ENCODE measurements at regions not wholly inside any gene's neighbourhood (a gene's known extent, or its start where the extent isn't known, plus 50 kb on each side); places are given as distances from the start of the nearest gene placed in this dataset.
"Not testable (repeated sequence)": the region's sequence is repeated elsewhere in the genome, so short reads cannot be mapped to it uniquely, and the experiment has no call there.

DNA sequence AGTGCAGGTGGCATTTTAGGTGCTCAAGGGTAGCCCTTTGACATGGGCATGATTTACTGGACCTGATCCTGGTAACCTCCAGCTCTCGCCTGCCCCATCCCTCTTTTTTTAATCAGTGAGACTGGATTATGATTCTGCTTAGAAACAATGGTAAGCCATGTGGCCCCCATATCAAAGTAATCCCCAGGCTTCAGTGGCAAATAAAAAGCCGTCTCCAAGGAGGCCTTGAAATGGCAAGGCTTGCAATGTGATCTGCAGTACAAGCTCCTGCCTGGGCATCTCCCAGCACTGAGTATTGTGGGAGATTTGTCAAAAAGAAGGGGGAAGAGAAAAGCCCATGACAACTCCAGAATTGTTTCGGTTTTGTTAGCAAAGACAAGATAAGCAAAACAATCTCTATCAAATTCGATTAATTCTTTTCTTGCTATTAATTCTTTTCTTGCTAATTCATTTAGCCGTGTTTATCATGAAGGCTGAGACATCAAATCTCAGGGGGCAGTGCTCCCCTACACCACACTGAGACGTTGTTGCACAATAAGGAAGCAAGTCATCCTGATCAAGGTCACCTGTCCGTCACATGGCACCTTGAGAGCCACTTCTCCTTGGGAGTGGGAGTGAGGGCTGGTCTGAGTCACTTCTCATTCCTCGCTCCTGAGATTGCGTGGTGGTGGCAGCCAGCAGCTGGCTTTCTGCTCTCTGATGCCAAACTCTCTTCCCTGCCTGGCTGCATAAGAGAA, 312.7 kb upstream of the GATB start:
- in situ Hi-C loops (cut with HindIII; ENCODE audit: low sequenced_read_pairs) = no loop called here

DNA sequence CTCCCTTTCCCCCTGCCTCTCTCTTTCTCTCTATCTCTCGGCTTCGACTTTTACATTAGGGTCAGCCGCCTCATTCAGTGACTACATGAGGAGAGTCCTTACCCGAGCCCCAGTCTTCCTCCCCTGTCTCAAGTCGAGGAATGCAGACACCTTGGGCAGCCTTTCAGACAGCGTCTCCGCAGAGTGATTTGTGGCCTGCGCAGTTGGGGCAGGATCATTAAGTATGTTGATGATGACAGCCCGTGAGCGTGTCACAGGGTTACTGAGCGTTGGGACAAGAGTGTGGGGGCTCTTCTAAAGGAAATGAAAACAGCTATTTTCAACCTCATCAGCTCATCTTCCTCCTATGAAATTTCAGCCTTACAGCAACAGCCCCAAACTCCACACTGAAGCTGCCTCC, 312.1 kb upstream of the GATB start:
- in situ Hi-C loops (cut with HindIII; ENCODE audit: low sequenced_read_pairs) = no loop called here

DNA sequence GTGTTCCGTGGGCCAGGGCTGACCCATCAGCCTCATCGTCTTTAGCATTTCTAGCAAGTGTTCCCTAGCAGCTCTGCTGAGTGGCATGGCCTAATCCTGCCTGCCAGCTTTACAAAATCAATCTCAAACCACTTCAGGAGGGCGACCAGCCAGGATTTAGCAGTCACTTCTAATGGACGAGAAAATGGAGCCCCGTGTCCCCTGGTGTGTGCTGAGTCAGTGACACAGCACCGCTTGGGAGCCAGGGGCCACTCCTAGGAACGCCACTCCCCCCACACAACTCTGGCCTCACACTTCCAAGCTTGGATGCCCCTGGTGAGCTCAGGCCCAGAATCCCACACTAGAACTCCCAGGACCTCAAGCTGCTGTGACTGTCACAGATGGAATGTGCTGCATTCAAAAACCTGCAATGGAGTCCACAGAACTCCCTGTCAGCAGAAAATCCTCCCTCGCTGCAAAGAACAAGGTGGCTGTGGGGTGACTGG, 311.2 kb upstream of the GATB start:
- in situ Hi-C loops (cut with HindIII; ENCODE audit: low sequenced_read_pairs) = no loop called here

DNA sequence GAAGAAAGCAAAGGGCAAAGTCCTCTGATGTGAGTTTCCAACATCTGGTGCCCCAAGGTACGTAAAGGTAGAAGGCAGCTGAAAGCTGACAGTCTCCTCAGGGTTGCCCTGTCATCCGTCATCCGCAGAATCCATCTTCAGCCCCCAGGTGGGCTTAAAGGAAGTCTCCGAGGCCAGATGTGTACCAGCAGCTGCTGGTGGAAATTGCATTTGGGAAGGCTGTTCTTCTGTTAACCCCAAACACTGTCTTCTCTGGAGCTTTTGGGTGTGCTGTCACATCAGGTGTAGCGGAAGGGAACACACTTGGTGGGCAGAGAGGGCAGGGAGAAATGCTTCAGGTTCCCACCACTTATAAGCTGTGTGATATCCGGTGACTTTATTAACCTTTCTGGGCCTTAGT, 310.0 kb upstream of the GATB start:
- in situ Hi-C loops (cut with HindIII; ENCODE audit: low sequenced_read_pairs) = no loop called here

DNA sequence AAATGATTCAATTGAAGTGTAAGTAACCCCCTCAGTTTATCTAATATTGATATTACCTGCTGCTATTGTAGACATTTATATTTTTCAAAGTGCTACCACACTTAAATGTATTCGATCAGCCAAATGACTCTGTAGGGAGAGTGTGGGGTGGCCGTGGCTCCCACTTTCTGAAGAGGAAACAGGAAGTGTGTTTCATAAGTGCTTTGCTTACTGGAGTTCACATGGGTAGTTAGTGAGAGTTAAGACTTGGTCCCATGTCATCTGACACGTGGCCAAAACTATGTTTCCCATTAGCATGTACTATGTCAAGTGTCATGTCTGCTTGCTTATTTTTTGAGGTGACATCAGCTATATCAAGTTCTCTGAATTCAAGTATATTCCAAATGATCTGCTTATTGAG, 308.1 kb upstream of the GATB start:
- in situ Hi-C loops (cut with HindIII; ENCODE audit: low sequenced_read_pairs) = no loop called here

DNA sequence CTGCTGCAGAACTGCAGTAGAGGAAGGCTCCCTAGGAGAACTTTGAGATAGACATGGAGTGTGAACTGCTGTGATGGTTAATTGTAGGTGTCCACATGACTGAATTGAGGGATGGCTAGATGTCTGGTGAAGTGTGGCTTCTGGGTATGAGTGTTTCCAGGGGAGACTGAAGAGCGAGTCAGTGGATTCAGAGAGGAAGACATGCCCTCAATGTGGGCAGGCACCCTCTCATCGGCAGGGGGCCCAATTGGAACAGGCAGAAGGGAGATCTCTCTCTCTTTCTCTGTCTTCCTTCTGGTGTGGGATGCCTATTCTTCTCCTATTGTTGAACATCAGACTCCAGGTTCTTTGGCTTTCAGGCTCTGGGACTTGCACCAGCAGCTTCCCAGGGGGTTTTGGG, 304.7 kb upstream of the GATB start:
- in situ Hi-C loops (cut with HindIII; ENCODE audit: low sequenced_read_pairs) = no loop called here

DNA sequence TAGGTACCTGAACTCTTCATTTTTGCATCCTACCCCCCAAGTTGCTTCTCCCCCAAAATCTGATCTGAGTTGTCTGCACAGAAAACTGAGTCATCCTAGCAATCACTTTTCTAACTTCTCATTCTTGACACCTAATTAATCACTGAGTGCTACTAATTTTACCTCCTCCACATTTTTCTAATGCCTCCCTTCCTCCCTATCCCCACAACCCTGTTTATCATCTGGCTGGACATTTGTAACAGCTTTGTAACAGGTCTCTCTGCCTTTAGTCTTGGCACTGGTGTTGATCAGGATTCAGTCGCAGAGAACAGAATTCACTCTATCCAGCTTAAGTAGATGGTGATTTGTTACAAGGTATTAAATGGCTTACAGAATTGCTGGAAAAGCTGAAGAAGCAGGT, 303.9 kb upstream of the GATB start:
- in situ Hi-C loops (cut with HindIII; ENCODE audit: low sequenced_read_pairs) = no loop called here

DNA sequence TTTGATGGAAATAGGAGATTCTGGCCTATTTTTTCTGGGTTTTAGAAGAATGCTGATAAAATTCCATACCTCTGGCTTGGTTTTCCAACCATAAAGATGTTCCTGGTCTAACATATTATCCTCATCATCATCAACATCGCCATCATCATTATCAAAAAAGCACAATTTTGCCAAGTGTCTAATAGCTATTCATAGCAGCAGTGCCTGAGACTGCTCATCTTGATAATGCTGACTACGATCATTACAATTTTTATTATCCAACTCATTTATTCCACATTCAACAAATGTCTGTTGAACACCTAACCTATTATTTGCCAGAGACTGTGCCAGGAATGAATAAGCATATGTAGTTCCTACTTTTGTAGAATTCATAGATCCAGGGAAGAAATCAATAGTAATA, 303.5 kb upstream of the GATB start:
- in situ Hi-C loops (cut with HindIII; ENCODE audit: low sequenced_read_pairs) = no loop called here

DNA sequence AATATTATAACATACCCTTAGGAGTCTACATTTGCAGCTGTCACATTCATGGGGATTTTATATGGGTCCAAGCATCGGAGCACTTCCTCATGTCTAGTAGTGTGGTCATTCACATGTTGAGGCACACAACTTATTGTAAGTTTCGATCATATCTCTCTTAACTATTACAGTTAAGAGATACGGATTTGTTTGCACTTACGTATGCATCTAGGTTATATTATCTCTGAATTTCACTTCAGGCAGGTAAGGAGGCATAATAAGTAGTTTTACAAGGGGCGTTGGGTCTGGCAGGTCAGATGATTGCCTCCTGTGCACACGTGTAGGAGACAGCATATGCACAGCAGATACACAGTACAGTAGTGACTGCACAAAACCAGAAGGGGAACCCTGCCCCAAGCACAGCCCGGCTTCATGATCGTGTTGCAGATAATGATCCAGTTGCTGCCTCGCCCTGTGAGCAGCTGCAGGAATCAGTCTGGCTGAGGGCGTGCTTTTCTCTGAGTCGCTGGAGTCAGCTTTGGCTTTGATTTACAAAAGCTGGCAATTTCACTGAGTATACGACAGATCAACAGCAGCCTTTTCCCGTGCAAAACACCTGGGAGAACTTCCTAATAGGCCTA, 302.9 kb upstream of the GATB start:
- in situ Hi-C loops (cut with HindIII; ENCODE audit: low sequenced_read_pairs) = no loop called here

DNA sequence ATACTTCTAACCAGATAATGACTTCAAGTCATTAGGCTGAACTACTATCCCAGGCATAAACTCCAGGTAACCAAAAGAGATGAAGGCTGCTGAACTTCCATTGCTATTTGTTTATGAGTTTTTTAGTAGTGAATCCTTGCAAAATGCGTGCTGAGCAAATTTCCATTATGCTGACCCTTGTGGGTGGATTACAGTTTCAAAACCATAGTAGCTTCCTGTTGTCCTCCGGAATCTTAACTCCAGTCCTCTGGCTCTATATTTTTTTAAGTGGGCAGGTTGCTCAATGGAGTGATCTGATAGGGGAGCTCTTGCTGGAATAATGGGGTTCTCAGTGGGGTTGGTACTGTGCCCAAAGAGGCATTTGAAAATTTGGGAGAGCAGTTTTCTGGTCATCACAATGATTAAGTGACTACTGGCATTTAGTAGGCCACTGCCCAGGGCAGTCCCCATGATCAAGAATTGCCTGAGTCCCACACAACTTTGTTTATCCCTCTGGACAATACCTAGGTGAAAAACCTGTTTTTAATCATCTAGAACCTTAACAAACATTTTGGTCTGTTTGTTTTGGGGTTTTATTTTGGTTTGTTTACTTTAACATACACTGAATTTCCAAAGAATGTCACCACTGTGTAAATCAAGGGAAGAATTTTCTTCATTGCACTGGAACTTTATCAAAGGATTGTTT, 302.3 kb upstream of the GATB start:
- in situ Hi-C loops (cut with HindIII; ENCODE audit: low sequenced_read_pairs) = no loop called here

DNA sequence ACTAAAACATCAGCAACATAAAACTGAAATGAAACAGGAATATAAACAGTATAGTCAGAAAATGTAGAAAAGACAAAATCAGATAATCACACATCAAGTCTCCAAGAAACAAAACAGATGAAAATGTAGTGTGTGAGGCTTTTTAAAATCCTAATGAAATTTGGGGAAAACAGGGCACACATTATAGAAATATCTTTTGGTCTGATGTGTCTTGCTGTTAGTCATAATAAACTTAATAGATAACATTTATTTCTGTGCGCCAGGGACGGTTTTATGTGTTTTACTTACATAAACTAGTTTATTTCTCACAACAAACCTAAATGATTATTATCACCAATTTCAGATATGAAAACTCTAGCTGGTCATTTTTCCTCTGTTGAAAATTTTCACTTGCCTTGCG, 293.9 kb upstream of the GATB start:
- in situ Hi-C loops (cut with HindIII; ENCODE audit: low sequenced_read_pairs) = no loop called here

DNA sequence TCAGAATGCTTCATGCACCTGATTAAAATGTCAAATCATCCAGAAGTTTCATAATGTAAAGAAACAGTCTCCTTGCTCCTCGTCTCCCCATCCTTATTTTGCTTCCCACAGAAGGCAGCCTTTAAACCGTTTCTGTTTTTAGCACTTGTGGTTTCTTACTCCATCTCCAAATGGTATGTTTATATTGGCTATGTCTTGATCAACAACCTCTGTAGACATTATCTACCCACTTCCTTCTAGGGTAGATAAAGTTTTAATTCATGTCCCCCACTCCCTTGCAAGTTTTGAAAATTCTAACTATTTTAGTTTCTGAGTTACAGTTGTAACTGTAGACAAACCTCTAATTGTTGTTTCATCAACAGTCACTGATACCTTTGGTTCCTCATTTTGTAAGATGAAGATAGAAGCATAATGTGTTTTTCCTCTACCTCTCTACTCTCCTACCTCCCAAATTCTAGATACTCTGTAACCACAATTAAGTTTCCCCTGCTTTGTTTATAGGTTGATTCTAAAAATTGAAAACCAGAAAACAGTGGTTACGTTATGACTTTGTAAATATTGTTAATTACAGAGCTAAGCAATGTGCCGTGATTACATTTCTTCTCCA, 291.7 kb upstream of the GATB start:
- in situ Hi-C loops (cut with HindIII; ENCODE audit: low sequenced_read_pairs) = no loop called here

DNA sequence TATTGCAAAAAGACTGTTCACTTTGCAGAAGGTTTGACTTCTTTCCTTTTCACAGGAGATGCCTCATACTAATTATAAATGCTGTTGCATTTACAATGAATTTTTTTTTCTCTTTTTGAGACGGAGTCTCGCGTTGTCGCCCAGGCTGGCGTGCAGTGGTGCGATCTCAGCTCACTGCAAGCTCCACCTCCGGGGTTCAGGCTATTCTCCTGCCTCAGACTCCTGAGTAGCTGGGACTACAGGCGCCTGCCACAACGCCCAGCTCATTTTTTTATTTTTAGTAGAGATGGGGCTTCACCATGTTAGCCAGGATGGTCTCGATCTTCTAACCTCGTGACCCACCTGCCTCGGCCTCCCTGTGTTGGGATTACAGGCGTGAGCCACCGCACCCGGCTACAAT, 290.5 kb upstream of the GATB start:
- in situ Hi-C loops (cut with HindIII; ENCODE audit: low sequenced_read_pairs) = not testable (repeated sequence)

DNA sequence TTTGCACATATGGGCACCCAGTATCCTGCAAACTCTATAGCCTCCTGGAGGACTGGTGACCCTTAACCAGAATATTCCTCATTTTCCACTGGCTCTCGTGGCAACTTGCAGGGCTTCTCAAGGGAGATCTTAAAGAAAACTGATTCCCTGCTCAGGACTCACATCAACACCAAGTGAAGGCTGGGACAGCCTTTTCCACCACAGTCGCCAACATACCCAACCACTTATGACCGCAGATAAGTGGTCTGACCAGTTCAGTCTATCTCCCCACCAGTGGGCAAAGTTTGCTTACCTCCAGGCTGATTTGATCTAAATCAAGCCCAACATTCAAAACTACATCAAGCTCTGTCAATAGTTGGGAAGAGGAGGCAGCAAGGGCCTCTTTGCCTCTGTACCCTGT, 289.3 kb upstream of the GATB start:
- in situ Hi-C loops (cut with HindIII; ENCODE audit: low sequenced_read_pairs) = no loop called here

DNA sequence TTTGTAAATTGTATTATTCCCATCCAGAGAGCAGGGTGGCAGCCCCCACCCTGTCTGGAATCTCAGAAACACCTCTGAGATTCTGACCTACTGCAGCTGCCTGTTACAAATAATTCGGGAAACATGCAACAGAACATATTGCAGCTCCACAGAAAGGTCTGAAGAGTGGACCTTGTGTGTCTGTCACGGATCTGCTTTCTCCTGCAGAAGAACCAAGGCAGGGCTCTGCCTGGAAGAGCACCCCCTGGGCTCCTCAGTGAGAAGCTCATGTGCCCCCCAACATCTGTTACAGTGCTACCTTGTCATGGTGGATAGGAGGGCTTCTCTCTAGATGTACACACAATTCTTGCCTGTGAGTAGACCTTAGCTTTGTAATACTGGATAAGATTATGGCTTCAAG, 286.6 kb upstream of the GATB start:
- in situ Hi-C loops (cut with HindIII; ENCODE audit: low sequenced_read_pairs) = no loop called here

DNA sequence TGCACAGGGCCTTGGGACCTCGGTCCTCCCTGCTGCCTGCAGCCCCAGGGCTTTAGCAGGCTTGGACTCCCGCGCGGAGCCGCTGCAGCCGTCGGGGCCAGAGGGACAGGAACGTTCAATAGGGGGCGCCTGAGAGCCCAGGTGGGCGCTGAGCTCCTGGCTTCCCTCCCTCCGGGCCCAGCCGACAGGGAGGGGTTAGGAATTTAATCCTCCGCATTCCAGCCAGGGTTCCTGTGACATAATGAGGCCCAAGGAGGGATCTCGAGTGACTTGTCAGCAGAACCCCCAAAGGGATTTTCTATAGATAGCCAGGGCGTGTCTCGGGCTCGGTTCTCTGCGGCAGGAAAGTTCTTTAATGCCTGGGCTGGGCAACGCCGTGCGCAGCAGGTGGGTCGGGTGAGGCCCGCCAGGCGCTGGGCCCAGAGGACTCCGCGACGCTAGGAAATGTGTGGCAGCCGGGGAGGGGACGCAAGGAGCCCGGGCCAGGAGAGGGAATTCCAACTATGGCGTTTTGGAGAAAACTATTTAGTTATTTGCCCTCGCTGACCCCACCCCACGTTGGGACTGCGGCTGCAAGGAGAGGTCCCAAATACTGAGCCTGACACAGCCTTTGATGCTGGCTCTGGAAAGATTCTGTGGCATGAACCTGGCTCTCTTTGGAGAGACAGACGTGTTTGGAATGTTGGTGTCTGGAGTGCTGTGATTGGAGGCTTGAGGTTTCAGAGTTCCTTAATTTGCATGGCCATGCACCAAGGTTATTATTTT, 285.2 kb upstream of the GATB start:
- in situ Hi-C loops (cut with HindIII; ENCODE audit: low sequenced_read_pairs) = no loop called here

DNA sequence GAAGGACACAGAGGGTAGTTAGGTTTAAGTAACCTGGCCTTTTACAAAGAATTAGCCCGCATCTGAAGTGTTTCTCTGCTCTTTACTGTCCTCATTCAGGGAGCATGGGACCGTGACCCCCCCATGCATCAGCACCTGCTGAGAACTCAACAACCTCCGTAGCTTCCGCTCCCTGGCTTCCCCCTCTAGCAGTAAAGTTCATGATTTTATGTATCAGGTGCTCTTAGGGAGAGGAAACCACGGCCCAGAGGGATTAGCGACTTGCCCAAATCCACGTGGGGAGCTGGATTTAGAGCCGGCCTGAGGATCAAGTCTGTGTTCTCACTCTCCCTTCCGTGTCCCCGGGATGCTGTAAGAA, 284.6 kb upstream of the GATB start:
- in situ Hi-C loops (cut with HindIII; ENCODE audit: low sequenced_read_pairs) = no loop called here

DNA sequence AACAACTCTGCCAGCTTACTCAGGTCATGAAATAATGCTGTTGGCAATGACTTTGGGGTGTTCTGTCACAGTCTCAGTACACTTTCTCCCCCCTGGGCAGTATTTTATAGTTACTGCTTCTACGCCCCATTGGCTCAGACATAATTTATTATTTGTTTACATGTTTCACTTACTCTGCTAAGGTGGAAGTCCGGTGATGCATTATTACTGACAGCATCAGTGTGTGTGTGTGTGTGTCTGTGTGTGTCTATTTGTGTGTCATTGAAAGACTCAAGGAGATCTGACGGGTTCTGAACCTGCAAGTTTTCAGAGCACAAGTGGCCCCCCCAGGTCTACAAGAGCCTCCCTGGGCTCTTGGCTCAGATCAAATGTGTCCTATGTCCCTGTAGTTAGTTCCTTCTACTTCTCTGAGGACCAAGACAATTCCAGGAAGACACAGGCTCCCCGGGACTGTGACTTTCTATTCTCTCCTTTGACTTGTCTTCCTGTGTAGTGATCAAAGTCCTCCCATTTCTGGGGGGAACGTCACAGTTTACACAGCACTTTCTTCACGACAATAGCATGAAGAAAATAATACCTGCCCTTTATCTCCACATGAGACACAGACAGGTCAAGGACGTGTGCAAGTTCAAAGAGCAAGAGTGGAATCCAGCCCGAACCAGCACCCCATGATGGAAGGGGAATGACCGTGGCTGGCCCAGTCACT, 283.7 kb upstream of the GATB start:
- in situ Hi-C loops (cut with HindIII; ENCODE audit: low sequenced_read_pairs) = no loop called here

DNA sequence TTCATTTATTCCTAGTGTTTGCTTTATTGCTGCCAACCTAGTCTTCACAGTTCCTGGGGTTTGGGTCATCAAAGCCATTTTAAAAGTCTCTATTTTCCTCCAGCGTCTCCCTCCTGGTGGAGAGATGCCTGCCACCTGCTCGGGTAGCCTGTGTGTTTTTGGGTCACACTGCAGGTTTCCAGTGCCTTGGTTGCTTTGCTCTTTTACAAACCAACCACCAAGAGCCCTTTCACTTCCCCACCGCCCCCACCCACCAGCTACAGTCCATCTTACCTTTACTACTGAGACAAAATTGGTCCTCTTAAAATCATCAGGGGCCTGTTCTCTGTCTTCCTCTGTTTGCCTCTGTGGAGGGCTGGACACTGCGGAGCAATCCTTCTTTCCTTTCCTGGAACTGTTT, 280.5 kb upstream of the GATB start:
- in situ Hi-C loops (cut with HindIII; ENCODE audit: low sequenced_read_pairs) = no loop called here

DNA sequence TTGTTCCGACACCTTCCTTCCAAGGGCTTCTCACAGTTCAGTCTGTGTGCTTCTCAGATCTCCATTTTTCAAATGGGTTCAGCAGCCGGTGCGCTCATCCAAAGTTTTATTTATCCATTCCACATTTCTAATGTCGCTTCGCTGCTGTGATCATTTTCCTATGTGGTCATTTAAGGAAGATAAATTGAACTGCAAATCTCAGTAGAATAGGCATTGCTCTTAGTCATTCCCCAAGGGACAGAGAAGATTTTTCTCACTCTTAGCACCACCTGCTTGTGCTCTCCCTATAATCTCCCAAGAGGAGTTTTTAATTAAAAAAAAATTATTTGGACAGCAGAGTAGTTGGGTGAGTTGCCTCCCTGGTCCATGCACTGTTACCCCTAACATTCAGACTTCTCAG, 278.9 kb upstream of the GATB start:
- in situ Hi-C loops (cut with HindIII; ENCODE audit: low sequenced_read_pairs) = no loop called here
